Right cardiac atrium (tissue), 5 donors: ENCODE measurements at regions not wholly inside any gene's neighbourhood (a gene's known extent, or its start where the extent isn't known, plus 50 kb on each side); places are given as distances from the start of the nearest gene placed in this dataset.

Experiments used
- ATAC-seq, 2 donors: fragments of 200-7000 bp; cut with Tn5 transposase; one replicate each; pipeline versions ENCODE4 v1.8.0 to v1.9.1; 2020; ENCODE audit warnings: moderate library complexity in 2 of 2, mild to moderate bottlenecking in 1 of 2
- DNase-seq, 3 donors: peaks; one replicate each; pipeline ENCODE4 v3.0.0-alpha.2; 2020
- H3K27ac ChIP-seq: one replicate; pipeline ENCODE4 v1.5.1; 2013; ENCODE audit warnings: mild to moderate bottlenecking, low read length, control low read depth, moderate library complexity
- H3K27me3 ChIP-seq: one replicate; pipeline ENCODE4 v1.6.1; 2013; ENCODE audit not compliant: control insufficient read depth, insufficient read depth
- H3K4me1 ChIP-seq: one replicate; pipeline ENCODE4 v1.6.1; 2013; ENCODE audit warnings: low read length; ENCODE audit not compliant: control insufficient read depth, insufficient read depth
- H3K4me3 ChIP-seq: one replicate; pipeline ENCODE4 v1.5.1; 2013; ENCODE audit warnings: low read length, control low read depth
- H3K9me3 ChIP-seq: one replicate; pipeline ENCODE4 v1.6.1; 2013; ENCODE audit warnings: low read length; ENCODE audit not compliant: control insufficient read depth
- WGBS: extraction: QIAGEN DNeasy Blood & Tissue Kit; methylation state at CpG from one replicate; pipeline ENCODE4 v1.1.7; 2013; 5-methylcytosine and 5-hydroxymethylcytosine counted together
- intact Hi-C, 4 donors: fragments of 100-400 bp; cut with DNase I; formaldehyde crosslinking; loops; one replicate each; pipeline versions ENCODE4 v1.11.0 to v1.14.0; 2022 to 2023
- donor health status: healthy with polysubstance abuse.
- donor health status: DM: no; HTN: yes; CAD: no.
- donor health status: DM: no; HTN: no; CAD: no.
- donor health status: DM: no; HTN: yes; CAD: no; lungs with severe emphysema.
- donor health status: DM: yes; HTN: yes; CAD: no.

DNA sequence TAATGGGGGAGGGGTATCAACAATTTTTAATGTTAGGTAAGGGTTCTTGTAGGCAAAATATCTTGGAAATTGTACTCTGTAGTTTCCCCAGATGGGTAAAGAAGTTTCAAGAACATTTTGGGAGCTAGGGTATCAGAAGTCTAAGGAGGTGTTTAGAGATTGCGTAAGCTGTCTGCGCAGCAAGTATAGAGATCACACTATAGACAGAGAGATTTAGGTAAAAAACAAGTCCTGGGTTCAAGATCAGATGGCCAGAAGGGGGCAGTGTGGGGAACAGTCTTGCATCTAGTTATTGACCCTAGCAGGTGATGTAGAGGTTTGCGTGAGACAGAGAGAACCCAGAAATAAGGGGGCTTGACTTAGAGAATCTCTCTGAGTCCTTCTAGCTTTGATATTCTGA is 80.8 kb downstream of the S1PR1 start:
- ATAC-seq (no peak), DNase-seq (no peak)
- Histone ChIP-seq H3K9me3 (no peaks in the 10 kb centered on the region), H3K4me1 (no peaks in the 10 kb centered on the region), H3K27ac (no peak overlapping the region), H3K4me3 (no peak overlapping the region), H3K27me3 (no peaks in the 10 kb centered on the region)
- 97% methylated on average over 3 of the region's 3 CpGs for WGBS
- intact Hi-C loops: no loop called here

DNA sequence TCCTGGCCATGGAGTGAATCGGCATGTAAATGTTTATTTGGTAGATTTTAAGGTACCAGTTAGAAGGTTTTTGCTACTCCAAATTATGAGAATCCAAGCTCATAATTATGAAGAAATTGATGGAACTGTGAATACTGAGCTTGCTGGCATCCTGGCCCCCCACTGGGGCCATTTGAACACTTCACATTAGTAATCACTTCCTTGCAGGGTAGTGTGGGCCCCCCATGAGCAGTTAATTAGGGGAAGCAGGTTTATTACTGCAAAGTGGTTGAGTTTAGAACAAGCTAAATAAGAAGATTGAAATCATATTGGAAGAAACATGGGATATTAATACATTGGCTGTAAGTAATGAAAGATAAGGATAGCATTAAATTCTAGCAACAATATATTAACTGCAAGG is 86.7 kb downstream of the S1PR1 start:
- H3K27ac ChIP-seq: no peak overlapping the region
- ATAC-seq (no peak), DNase-seq (no peak)
- WGBS: 47% methylated on average over 1 of the region's 1 CpG
- no peak overlapping the region for H3K4me3 ChIP-seq
- H3K4me1 ChIP-seq: no peaks in the 10 kb centered on the region
- H3K27me3 ChIP-seq: no peaks in the 10 kb centered on the region
- intact Hi-C loops: no loop called here
- H3K9me3 ChIP-seq: no peaks in the 10 kb centered on the region

DNA sequence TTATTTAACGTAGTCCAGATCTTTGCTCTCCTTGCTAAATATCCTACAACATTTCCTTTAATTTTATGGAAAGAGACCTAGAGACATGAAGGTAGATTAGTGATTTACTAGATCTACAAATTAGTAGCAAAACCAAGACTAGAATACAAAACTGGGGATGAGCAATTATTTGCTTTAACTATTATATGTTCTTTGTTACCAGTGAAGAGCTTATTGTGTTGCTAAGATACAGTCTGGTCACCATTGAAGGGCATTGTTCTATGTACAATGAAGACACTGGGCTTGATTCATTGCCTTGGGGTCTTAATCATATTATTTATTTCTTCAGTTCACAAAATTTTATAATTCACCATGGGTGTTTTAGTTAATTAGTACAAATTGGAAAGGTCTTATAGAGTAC is 88.3 kb downstream of the S1PR1 start:
- ATAC-seq: no peak
- Histone ChIP-seq H3K4me3 (no peak overlapping the region), H3K4me1 (no peaks in the 10 kb centered on the region), H3K27me3 (no peaks in the 10 kb centered on the region), H3K9me3 (no peaks in the 10 kb centered on the region), H3K27ac (no peak overlapping the region)
- WGBS: 94% methylated on average over 1 of the region's 1 CpG
- intact Hi-C loops: no loop called here
- no peak for DNase-seq

DNA sequence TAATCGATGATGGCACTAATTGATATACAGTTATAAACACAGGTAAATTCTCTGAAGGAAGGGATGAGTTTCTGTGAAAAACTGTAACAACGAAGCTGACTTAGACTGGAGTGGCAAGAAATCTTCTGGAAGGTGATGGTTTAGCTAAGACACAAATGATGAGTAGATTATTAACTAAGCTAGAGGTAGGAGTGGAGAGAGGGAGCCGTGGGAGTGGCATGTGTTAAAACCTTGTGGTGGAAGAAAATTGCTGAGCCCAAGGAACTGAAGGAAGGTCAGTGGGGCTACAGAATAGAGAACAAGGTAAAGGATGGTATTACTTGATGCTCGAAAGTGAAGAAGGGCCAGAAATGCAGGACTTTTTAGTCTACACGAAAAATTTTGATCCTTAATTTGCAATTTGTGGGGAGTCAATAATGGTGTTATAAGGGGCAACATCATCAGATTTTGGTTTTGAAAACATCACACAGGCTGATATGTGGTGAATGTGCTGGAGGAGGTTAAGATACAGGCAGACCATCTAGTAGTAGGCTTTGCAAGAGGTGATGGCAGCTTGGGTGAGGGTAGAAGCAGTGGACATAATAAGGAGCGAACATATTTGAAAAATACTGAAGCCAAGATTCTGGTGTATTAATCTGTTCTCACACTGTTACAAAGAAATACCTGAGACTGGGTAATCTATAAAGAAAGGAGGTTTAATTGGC is 93.8 kb downstream of the S1PR1 start:
- Histone ChIP-seq H3K4me1 (no peaks in the 10 kb centered on the region), H3K9me3 (no peaks in the 10 kb centered on the region), H3K27me3 (no peaks in the 10 kb centered on the region), H3K27ac (no peak overlapping the region), H3K4me3 (no peak overlapping the region)
- ATAC-seq: no peak
- 87% methylated on average over 6 of the region's 6 CpGs for WGBS
- intact Hi-C loops: no loop called here
- no peak for DNase-seq

DNA sequence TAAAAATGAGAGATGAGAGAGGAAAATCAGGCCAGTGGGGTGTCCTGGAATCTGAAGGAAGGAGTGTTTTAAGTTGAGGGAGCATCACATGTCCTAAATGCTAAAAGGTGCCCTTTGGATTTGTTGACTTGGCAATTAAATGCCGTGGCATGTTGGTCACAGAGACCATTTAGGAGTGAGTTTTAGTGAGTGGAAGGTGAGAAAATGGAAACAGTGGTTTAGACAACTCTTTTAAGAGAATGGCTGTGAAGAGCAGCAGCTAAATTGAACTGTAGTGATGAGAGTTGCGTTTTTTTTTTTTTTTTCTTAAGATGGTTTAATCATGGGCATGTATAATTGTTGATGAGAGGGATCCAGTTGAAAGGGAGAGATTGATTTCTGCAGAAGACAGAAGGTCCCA is 95.0 kb downstream of the S1PR1 start:
- intact Hi-C loops: no loop called here

DNA sequence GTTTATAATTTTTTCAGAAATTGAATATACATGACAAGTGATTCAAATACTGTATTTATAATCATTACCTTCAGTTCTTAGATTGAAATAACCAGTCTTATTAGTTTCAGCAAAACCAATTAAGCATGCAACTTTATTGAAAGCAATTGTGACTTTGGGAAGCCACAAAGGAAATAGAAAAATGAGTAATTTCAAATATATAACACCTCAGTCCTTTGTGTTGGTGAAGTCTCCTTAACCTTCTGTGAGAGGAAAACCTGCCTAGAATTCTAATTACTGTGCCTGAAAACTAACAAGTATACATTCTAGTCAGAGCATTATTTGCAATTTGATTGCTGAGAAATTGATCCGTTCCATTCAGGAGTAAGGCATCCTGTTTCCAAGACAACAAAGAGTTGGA is 95.8 kb downstream of the S1PR1 start:
- WGBS: 93% methylated on average over 1 of the region's 1 CpG

More for the DNA sequence above, 95.0 kb downstream of the S1PR1 start:
- DNase-seq: no peak
- H3K4me1 ChIP-seq: no peaks in the 10 kb centered on the region
- no peak overlapping the region for H3K4me3 ChIP-seq
- 77% methylated on average over 2 of the region's 2 CpGs for WGBS
- no peak for ATAC-seq
- no peak overlapping the region for H3K27ac ChIP-seq
- H3K27me3 ChIP-seq: no peaks in the 10 kb centered on the region
- no peaks in the 10 kb centered on the region for H3K9me3 ChIP-seq

DNA sequence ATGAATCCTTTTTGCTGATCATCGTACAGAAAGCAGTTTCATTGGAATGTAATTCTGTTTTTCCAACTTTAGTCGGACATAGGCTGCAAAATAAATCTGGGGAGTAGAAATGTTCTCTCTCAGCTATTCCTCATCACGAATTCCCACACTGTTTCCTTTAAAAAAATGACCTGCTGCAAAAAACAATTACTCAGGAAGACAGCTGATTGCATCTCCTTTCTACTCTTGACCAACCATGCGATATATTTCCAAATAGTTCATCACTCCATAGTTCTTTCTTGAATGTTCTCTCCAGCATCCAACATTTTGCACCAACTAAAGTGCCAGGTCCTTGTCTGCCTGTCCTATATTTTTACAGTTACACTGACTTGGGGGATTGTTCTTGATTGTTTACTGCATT is 96.4 kb downstream of the S1PR1 start:
- intact Hi-C loops: no loop called here
- Histone ChIP-seq H3K27me3 (no peaks in the 10 kb centered on the region), H3K9me3 (no peaks in the 10 kb centered on the region), H3K27ac (no peak overlapping the region), H3K4me1 (no peaks in the 10 kb centered on the region), H3K4me3 (no peak overlapping the region)
- ATAC-seq: no peak
- 81% methylated on average over 4 of the region's 4 CpGs for WGBS
- DNase-seq: no peak

More for the DNA sequence above, 95.8 kb downstream of the S1PR1 start:
- DNase-seq: no peak
- no peak for ATAC-seq
- Histone ChIP-seq H3K27me3 (no peaks in the 10 kb centered on the region), H3K4me1 (no peaks in the 10 kb centered on the region), H3K4me3 (no peak overlapping the region), H3K27ac (no peak overlapping the region), H3K9me3 (no peaks in the 10 kb centered on the region)
- intact Hi-C loops: no loop called here

DNA sequence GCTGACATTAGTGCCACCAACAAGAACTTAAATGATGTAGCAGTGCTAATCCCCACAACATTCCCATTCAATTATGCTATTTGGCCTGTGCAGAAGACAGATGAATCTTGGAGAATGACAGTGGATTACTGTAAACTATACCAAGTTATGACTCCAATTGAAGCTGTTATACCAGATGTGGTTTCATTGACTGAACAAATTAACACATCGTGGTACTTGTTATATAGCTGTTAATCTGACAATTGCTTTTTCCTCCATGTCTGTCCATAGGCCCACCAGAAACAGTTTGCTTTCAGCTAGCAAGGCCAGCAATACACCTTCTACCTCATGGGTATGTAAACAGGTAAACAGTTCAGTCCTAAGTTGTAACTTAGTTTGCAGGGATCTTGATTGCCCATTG is 101.1 kb downstream of the S1PR1 start:
- intact Hi-C loops: no loop called here
- 85% methylated on average over 1 of the region's 1 CpG for WGBS
- no peak overlapping the region for H3K4me3 ChIP-seq
- H3K27me3 ChIP-seq: no peaks in the 10 kb centered on the region
- no peak overlapping the region for H3K27ac ChIP-seq
- no peak for DNase-seq
- no peaks in the 10 kb centered on the region for H3K4me1 ChIP-seq
- no peak for ATAC-seq
- no peaks in the 10 kb centered on the region for H3K9me3 ChIP-seq

DNA sequence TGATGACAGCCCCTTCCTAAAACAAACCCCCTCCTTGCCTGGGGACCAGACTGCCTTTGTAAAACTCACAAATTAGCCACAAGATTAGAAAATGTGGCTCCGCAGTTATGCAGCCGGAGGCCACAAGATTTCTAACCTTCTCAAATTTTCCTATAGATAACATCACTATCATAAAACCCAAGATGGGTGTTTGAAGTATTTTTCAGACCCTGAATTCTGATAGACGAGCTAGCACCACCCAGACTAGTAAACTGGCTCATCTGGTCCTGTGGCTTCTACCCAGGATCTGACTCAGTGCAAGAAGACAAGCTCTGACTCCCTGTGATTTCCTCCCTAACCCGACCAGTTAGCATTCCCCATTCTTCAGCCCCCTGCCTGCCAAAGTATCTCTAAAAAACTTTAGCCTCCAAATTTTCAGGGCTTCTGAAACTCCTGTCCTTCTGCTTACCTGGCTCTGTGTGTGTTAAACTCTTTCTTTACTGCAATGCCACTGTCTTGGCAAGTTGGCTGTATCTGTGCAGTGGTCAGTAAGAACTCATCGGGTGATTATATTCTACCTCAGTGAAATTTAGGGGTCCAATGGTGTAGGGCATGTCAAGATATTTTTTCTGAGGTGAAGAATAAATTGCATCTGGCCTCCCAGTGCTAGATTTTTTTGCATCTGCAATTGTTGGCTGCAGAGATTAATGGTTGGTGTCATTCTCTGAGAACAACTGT is 102.1 kb downstream of the S1PR1 start:
- 69% methylated on average over 5 of the region's 5 CpGs for WGBS
- ATAC-seq: no peak
- Histone ChIP-seq H3K27ac (no peak overlapping the region), H3K4me3 (no peak overlapping the region), H3K9me3 (no peaks in the 10 kb centered on the region), H3K27me3 (no peaks in the 10 kb centered on the region), H3K4me1 (no peaks in the 10 kb centered on the region)
- DNase-seq: no peak
- intact Hi-C loops: no loop called here

DNA sequence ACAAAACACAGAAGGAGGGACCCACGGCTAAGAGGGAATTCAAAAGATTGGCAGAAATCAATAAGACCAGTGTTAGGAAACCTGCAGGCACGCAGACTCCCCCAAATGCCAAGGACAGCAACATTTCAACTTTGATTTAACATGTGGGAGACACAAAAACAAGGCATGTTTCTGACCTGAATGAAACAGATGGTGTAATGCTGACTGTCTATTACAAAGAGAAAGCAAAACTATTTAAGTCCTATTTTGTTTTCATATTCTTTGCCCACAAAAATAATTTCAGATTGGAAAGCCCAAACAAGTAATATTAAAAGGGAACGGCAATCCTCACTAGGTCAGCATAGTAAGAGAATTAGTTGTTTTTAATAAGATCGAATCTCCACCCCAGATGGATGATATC is 107.9 kb downstream of the S1PR1 start:
- intact Hi-C loops: no loop called here
- no peak for DNase-seq
- Histone ChIP-seq H3K9me3 (no peaks in the 10 kb centered on the region), H3K27me3 (no peaks in the 10 kb centered on the region), H3K4me1 (no peaks in the 10 kb centered on the region), H3K4me3 (no peak overlapping the region), H3K27ac (no peak overlapping the region)
- ATAC-seq: no peak
- WGBS: 73% methylated on average over 4 of the region's 4 CpGs

DNA sequence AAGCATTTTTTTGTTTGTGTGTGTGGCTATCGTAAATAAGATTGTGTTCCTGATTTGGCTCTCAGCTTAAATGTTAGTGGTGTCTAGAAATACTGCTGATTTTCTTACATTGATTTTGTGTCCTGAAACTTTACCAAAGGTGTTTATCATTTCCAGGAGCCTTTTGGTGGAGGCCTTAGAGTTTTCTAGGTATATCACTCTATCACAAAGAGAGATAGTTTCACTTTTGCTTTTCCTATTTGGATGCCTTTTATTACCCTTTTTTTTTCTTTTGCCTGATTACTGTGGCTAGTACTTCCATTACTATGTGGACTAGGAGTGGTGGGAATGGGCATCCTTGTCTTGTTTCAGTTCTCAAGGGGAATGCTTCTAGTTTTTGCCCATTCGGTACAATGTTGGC is 109.6 kb downstream of the S1PR1 start:
- no peak overlapping the region for H3K4me3 ChIP-seq
- DNase-seq: no peak
- H3K27ac ChIP-seq: no peak overlapping the region
- 93% methylated on average over 2 of the region's 2 CpGs for WGBS
- H3K9me3 ChIP-seq: no peaks in the 10 kb centered on the region
- H3K4me1 ChIP-seq: no peaks in the 10 kb centered on the region
- no peaks in the 10 kb centered on the region for H3K27me3 ChIP-seq
- no peak for ATAC-seq
- intact Hi-C loops: no loop called here
